HG03457 (cell line): ENCODE measurements at regions not wholly inside any gene's neighbourhood (a gene's known extent, or its start where the extent isn't known, plus 50 kb on each side); places are given as distances from the start of the nearest gene placed in this dataset.

ENCODE experiments used
- ATAC-seq: cut with Tn5 transposase; IDR thresholded peaks from one replicate; pipeline ENCODE4 v1.9.1; 2021; ENCODE audit warnings: moderate number of reproducible peaks; ENCODE audit not compliant: unreplicated experiment

DNA sequence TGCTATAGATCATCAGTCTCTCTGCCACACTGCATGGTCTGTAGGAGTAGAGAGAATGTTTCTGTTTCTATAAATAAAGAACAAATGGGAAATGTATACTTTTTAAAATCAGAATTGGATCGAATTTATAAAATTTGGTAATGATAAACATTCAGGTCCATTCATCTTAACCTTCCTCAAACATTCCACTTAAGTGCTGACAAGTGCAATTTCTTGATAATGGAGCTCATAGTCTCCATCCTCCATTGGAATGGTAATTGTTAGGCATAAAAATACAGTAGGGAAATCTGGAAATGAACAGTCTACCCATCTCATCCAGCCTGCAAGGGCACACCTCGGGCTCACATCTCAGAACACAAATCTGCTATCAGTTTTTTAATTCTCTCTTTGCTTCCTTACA lies 122.6 kb upstream of the PACRGL start:
- no peak for ATAC-seq

DNA sequence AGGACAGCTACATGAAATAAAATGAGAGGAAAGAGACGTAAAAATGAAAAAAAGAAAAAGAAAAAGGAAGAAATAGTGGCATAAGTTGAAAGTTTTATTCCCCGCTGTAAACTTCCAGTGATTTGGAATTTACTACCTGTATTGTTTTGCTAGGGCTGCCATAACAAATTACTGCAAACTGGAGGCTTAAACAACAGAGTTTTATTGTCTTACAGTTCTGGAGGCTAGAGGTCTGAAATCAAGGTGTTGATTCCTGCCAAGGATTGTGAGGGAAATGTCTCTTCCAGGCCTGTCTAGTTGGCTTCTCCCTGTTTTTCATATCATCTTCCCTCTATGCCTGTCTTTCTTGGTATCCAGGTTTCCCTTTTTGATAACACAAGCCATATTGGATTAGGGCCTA lies 119.4 kb upstream of the PACRGL start:
- ATAC-seq = no peak

GRCh38 chr4:20589436-20589835 lies 110.8 kb upstream of the PACRGL start:
- no peak for ATAC-seq

DNA sequence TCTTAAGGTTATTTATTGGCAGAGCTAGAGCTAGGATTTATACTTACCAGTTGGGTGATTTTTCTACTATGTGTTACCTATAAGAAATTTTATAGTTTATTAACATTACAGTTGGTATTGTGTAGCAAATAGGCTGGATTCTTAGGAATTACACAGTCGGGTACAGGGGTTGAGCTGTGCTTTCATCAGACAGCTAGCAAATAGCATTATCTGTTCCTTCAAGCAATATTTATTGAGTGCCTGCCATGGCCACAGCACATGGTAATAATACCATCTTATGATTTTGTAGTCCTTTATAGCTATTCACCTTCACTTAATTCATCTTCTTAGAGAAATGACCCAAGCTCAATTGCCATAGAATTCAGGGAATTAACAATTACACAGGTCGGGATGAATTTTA lies 109.4 kb upstream of the PACRGL start:
- ATAC-seq = no peak

- ATAC-seq = no peak
Measured at GRCh38 chr4:20591571-20591970, 108.7 kb upstream of the PACRGL start.

DNA sequence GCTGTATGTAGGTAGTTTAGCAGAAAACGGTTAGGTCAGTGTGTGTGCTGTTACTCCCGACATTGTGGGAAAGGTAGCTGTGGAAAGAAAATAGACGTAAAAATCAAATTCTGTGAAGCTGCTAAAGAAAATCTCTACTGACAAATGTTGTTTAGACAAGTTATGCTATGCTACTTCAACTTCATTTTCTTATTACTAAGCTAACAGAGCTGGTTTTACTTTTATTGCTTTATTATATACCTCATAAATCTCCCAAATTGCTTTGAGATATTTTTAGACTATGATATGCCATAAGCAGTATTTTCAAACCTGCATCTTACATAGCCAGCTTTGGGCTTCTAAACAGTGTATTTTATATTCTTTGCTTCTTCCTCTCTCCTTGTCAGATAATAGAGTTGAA lies 108.2 kb upstream of the PACRGL start:
- no peak for ATAC-seq

GRCh38 chr4:20592663-20593062 lies 107.6 kb upstream of the PACRGL start:
- ATAC-seq = no peak

DNA sequence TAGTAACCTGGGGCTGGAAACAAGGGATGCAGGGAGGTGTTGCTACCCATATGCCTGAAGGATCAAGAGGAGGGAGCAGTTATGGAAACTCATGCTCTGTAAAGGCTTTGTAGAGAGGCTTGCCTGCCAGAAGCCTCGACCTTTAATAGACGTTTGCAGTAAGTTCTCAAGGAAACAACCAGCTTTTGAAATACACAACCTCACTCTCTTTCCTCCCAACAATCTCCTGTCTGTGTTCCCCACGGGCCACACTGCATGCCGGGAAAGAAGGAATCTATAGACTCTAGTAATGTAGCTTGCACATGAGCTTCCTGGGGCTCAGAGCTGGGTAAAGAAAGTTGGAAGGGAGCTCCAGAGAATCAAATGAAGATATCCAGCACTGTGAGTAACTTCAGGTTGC lies 101.6 kb upstream of the PACRGL start:
- ATAC-seq = no peak

GRCh38 chr4:20603671-20604313 lies 96.5 kb upstream of the PACRGL start:
- no peak for ATAC-seq

- ATAC-seq = no peak
Measured at GRCh38 chr4:20612313-20612712, 87.9 kb upstream of the PACRGL start.

GRCh38 chr4:20614816-20615215 lies 85.4 kb upstream of the PACRGL start:
- no peak for ATAC-seq

- no peak for ATAC-seq
Measured at GRCh38 chr4:20615486-20616260, 84.6 kb upstream of the PACRGL start.

GRCh38 chr4:20616313-20616712 lies 83.9 kb upstream of the PACRGL start:
- no peak for ATAC-seq

GRCh38 chr4:20616848-20617247 lies 83.4 kb upstream of the PACRGL start:
- ATAC-seq = no peak

- ATAC-seq = no peak
Measured at GRCh38 chr4:20617678-20618396, 82.4 kb upstream of the PACRGL start.

GRCh38 chr4:20618731-20619130 lies 81.5 kb upstream of the PACRGL start:
- no peak for ATAC-seq

GRCh38 chr4:20621476-20621875 lies 78.8 kb upstream of the PACRGL start:
- ATAC-seq = no peak

- ATAC-seq = no peak
Measured at GRCh38 chr4:20622701-20623100, 77.6 kb upstream of the PACRGL start.

- ATAC-seq = no peak
Measured at GRCh38 chr4:20623939-20624338, 76.3 kb upstream of the PACRGL start.

DNA sequence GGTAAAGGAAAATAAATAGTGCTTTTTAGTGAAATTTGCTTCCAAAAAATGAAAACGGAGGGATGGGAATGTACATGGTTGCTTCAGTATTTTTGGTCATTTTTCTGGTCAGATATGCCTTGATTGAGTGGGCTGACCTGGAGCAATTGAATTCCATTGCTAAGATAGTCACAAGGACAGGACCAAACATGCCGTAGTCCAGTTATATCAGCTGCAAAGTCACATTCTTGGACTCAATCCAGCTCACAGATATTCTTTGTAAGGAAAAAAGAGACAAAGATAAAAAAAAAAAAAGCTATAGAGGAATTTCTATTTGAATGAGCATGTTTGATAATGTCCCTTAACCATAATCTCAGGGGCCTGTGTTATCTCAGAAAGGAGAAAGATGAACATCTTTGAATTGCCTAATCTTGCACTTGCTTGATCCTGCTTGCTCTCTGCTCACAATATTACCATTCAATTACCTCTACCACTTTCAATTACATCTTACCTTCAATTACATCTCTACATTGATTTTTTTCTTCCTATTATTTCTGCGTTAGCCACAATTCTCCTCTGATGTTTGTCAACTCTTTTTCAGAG lies 75.4 kb upstream of the PACRGL start:
- no peak for ATAC-seq

- no peak for ATAC-seq
Measured at GRCh38 chr4:20625426-20625825, 74.8 kb upstream of the PACRGL start.
